NCI-H1417 (cell line): ENCODE measurements at regions not wholly inside any gene's neighbourhood (a gene's known extent, or its start where the extent isn't known, plus 50 kb on each side); places are given as distances from the start of the nearest gene placed in this dataset.
A peak's percentile ranks its signal among the peaks of the same experiment; 100 is the strongest.

Experiments
- DNase-seq, 3 experiments: peaks; one replicate each; lab custom pipeline; 2025; lab: John Stamatoyannopoulos, UW

- peak in 2 of 3 experiments; percentile 13 to 53 for DNase-seq
Observed at GRCh38 chr3:157632075-157632474, 128.9 kb upstream of the VEPH1 start.

- peak in 1 of 3 experiments; percentile 54 for DNase-seq
Observed at GRCh38 chr3:157631478-157631877, 128.3 kb upstream of the VEPH1 start.

- no peak for DNase-seq
Observed at GRCh38 chr3:157626817-157627216, 123.6 kb upstream of the VEPH1 start.

- no peak for DNase-seq
Observed at GRCh38 chr3:157624801-157625200, 121.6 kb upstream of the VEPH1 start.

GRCh38 chr3:157618886-157619285, 115.7 kb upstream of the VEPH1 start:
- DNase-seq = peak in 1 of 3 experiments; percentile 34

GRCh38 chr3:157618075-157618760, 115.0 kb upstream of the VEPH1 start:
- peak; percentile 52 to 92 (median 67) for DNase-seq

- no peak for DNase-seq
Observed at GRCh38 chr3:157614896-157615295, 111.7 kb upstream of the VEPH1 start.

- no peak for DNase-seq
Observed at GRCh38 chr3:157611536-157612076, 108.4 kb upstream of the VEPH1 start.

- DNase-seq = no peak
Observed at GRCh38 chr3:157610876-157611535, 107.8 kb upstream of the VEPH1 start.

- DNase-seq = no peak
Observed at GRCh38 chr3:157607826-157608405, 104.7 kb upstream of the VEPH1 start.

- no peak for DNase-seq
Observed at GRCh38 chr3:157606852-157607197, 103.6 kb upstream of the VEPH1 start.

- DNase-seq = peak; percentile 28 to 74 (median 52)
Observed at GRCh38 chr3:157606011-157606851, 103.0 kb upstream of the VEPH1 start.

- no peak for DNase-seq
Observed at GRCh38 chr3:157605356-157605755, 102.1 kb upstream of the VEPH1 start.

GRCh38 chr3:157602424-157602823, 99.2 kb upstream of the VEPH1 start:
- no peak for DNase-seq

GRCh38 chr3:157595259-157595658, 92.0 kb upstream of the VEPH1 start:
- no peak for DNase-seq

- DNase-seq = no peak
Observed at GRCh38 chr3:157594413-157594812, 91.2 kb upstream of the VEPH1 start.

GRCh38 chr3:157592769-157593168, 89.6 kb upstream of the VEPH1 start:
- DNase-seq = no peak

GRCh38 chr3:157590273-157590672, 87.1 kb upstream of the VEPH1 start:
- peak in 1 of 3 experiments; percentile 67 for DNase-seq

GRCh38 chr3:157589211-157589610, 86.0 kb upstream of the VEPH1 start:
- DNase-seq = no peak

GRCh38 chr3:157588386-157589060, 85.3 kb upstream of the VEPH1 start:
- DNase-seq = no peak

GRCh38 chr3:157586293-157586692, 83.1 kb upstream of the VEPH1 start:
- no peak for DNase-seq

- DNase-seq = no peak
Observed at GRCh38 chr3:157585386-157585785, 82.2 kb upstream of the VEPH1 start.
